ENCODE measurements at regions not wholly inside any gene's neighbourhood (a gene's known extent, or its start where the extent isn't known, plus 50 kb on each side); places are given as distances from the start of the nearest gene placed in this dataset.

DNA sequence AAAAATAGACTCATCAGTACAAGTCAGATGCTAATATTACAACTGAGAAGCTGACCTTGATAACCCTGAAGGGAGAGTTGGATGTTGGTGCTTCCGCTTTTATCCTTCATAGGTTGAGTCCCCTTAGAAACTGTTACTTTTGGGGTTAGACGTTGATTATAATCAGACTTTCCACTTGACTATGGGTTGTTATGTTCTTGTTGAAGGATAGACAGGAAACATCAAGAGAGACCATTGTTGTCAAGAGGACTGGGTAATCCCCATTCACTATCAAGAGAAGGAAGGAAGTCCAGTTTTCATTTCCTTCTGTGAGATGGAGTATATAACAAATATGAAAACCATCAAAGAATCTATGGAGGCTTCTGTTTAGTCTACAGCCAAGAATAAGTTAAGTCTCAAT, 229.9 kb upstream of the AFF2 start:
- CTCF ChIA-PET: no interaction called here

DNA sequence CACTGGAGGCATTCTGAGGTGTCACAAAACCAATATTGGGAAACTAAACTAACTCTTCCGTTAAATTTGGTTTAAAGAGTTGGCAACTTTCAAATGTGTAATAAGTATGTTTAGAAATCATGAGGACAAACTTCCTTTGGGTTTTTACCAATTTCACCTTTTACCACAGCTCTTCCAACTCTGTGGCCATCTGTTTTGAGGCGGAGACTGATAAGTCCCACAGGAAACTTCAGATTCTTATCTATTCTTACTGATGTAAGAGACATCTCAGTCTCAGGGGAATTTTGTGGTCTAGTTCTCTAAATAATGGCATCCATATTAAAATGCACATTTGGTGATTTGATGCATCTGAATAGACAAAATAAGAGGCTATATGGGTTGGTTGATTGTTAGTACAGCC, 229.2 kb upstream of the AFF2 start:
- Mint-ChIP-seq H3K27me3 (ENCODE audit: low read depth) (no peaks in the 10 kb centered on the region), H3K4me3 (no peak overlapping the region), H3K27ac (no peak overlapping the region), H3K36me3 (no peaks in the 10 kb centered on the region; the same call in 1 of the 2 replicates), H3K9me3 (peaks cover 6% of the 10 kb centered on the region), H3K4me1 (no peaks in the 10 kb centered on the region)
- DNase-seq (ENCODE audit: low spot score): no peak
- TF ChIP-seq FOXJ3 (CRISPR knock-in tag; IDR thresholded peaks at IDR 0.05; ENCODE audit: borderline replicate concordance): no peak
- no peak for TF ChIP-seq KAT7 (CRISPR knock-in tag; IDR thresholded peaks at IDR 0.05; ENCODE audit: borderline replicate concordance)
- no peak for TF ChIP-seq ESRRA (CRISPR knock-in tag; IDR thresholded peaks at IDR 0.05; ENCODE audit: borderline replicate concordance)
- TF ChIP-seq ZNF671 (CRISPR knock-in tag; IDR thresholded peaks at IDR 0.05): no peak
- TF ChIP-seq FOXP1 (CRISPR knock-in tag; IDR thresholded peaks at IDR 0.05; ENCODE audit: borderline replicate concordance): no peak
- TF ChIP-seq FOXK1 (CRISPR knock-in tag; IDR thresholded peaks at IDR 0.05): no peak
- TF ChIP-seq, protein P1, sequence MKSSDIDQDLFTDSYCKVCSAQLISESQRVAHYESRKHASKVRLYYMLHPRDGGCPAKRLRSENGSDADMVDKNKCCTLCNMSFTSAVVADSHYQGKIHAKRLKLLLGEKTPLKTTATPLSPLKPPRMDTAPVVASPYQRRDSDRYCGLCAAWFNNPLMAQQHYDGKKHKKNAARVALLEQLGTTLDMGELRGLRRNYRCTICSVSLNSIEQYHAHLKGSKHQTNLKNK (CRISPR knock-in tag; IDR thresholded peaks at IDR 0.05): no peak
- no peak for TF ChIP-seq OVOL2 (CRISPR knock-in tag; IDR thresholded peaks at IDR 0.05; ENCODE audit: borderline replicate concordance)
- TF ChIP-seq TCF7 (CRISPR knock-in tag; IDR thresholded peaks at IDR 0.05; ENCODE audit: low read depth): no peak
- TF ChIP-seq, protein P2, sequence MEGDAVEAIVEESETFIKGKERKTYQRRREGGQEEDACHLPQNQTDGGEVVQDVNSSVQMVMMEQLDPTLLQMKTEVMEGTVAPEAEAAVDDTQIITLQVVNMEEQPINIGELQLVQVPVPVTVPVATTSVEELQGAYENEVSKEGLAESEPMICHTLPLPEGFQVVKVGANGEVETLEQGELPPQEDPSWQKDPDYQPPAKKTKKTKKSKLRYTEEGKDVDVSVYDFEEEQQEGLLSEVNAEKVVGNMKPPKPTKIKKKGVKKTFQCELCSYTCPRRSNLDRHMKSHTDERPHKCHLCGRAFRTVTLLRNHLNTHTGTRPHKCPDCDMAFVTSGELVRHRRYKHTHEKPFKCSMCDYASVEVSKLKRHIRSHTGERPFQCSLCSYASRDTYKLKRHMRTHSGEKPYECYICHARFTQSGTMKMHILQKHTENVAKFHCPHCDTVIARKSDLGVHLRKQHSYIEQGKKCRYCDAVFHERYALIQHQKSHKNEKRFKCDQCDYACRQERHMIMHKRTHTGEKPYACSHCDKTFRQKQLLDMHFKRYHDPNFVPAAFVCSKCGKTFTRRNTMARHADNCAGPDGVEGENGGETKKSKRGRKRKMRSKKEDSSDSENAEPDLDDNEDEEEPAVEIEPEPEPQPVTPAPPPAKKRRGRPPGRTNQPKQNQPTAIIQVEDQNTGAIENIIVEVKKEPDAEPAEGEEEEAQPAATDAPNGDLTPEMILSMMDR (IDR thresholded peaks at IDR 0.05): no peak
- TF ChIP-seq, protein P3, sequence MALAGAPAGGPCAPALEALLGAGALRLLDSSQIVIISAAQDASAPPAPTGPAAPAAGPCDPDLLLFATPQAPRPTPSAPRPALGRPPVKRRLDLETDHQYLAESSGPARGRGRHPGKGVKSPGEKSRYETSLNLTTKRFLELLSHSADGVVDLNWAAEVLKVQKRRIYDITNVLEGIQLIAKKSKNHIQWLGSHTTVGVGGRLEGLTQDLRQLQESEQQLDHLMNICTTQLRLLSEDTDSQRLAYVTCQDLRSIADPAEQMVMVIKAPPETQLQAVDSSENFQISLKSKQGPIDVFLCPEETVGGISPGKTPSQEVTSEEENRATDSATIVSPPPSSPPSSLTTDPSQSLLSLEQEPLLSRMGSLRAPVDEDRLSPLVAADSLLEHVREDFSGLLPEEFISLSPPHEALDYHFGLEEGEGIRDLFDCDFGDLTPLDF (CRISPR knock-in tag; IDR thresholded peaks at IDR 0.05): no peak
- TF ChIP-seq NFE2L1 (CRISPR knock-in tag; IDR thresholded peaks at IDR 0.05): no peak
- no peak for TF ChIP-seq ATF1 (CRISPR knock-in tag; IDR thresholded peaks at IDR 0.05)
- TF ChIP-seq SOX15 (CRISPR knock-in tag; IDR thresholded peaks at IDR 0.05): no peak
- no peak for TF ChIP-seq ETV6 (CRISPR knock-in tag; IDR thresholded peaks at IDR 0.05)
- no peak for ATAC-seq
- POLR2A ChIA-PET: no interaction called here
- CTCF ChIA-PET: no interaction called here

More for the DNA sequence above, 229.9 kb upstream of the AFF2 start:
- DNase-seq (ENCODE audit: low spot score) (no peak), ATAC-seq (no peak)
- POLR2A ChIA-PET: no interaction called here
- Mint-ChIP-seq H3K36me3 (no peaks in the 10 kb centered on the region; the same call in 1 of the 2 replicates), H3K27ac (no peak overlapping the region), H3K27me3 (ENCODE audit: low read depth) (no peaks in the 10 kb centered on the region), H3K4me1 (no peaks in the 10 kb centered on the region), H3K9me3 (peaks cover 6% of the 10 kb centered on the region), H3K4me3 (no peak overlapping the region)
- TF ChIP-seq ZNF671 (CRISPR knock-in tag; IDR thresholded peaks at IDR 0.05) (no peak), EMX1 (CRISPR knock-in tag; IDR thresholded peaks at IDR 0.05) (no peak), SMAD4 (CRISPR knock-in tag; IDR thresholded peaks at IDR 0.05) (no peak), TEAD4 (CRISPR knock-in tag; IDR thresholded peaks at IDR 0.05) (no peak), ZNF232 (CRISPR knock-in tag; IDR thresholded peaks at IDR 0.05) (no peak), ZNF416 (CRISPR knock-in tag; IDR thresholded peaks at IDR 0.05) (no peak), NR3C1 (CRISPR knock-in tag; conservative IDR thresholded peaks at IDR 0.05; ENCODE audit: low read depth) (no peak), GABPB1 (CRISPR knock-in tag; IDR thresholded peaks at IDR 0.05) (no peak)
- TF ChIP-seq, protein P4, sequence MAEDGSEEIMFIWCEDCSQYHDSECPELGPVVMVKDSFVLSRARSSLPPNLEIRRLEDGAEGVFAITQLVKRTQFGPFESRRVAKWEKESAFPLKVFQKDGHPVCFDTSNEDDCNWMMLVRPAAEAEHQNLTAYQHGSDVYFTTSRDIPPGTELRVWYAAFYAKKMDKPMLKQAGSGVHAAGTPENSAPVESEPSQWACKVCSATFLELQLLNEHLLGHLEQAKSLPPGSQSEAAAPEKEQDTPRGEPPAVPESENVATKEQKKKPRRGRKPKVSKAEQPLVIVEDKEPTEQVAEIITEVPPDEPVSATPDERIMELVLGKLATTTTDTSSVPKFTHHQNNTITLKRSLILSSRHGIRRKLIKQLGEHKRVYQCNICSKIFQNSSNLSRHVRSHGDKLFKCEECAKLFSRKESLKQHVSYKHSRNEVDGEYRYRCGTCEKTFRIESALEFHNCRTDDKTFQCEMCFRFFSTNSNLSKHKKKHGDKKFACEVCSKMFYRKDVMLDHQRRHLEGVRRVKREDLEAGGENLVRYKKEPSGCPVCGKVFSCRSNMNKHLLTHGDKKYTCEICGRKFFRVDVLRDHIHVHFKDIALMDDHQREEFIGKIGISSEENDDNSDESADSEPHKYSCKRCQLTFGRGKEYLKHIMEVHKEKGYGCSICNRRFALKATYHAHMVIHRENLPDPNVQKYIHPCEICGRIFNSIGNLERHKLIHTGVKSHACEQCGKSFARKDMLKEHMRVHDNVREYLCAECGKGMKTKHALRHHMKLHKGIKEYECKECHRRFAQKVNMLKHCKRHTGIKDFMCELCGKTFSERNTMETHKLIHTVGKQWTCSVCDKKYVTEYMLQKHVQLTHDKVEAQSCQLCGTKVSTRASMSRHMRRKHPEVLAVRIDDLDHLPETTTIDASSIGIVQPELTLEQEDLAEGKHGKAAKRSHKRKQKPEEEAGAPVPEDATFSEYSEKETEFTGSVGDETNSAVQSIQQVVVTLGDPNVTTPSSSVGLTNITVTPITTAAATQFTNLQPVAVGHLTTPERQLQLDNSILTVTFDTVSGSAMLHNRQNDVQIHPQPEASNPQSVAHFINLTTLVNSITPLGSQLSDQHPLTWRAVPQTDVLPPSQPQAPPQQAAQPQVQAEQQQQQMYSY (CRISPR knock-in tag; IDR thresholded peaks at IDR 0.05): no peak
